ENCODE measurements at regions not wholly inside any gene's neighbourhood (a gene's known extent, or its start where the extent isn't known, plus 50 kb on each side); places are given as distances from the start of the nearest gene placed in this dataset.

DNA sequence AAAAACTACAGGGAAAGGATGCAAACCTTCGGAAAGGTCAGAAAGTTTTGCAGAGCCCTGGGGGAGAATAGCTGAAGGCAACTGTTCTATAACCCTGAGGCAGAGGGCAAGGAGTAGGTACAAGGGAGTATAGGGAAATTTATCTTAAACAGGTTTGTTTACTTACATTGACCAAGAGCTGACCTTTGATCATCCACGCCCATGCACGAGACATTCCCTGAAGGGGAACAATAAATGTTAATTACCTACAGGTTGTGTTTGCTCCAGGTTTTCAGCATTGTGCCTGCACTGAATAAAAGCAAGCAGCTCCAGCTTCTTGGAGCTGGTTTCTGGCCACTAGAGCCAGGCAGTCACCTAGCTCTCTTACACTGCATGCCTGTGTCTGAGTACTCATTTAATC, 524.5 kb upstream of the TGFBR2 start:
- TF ChIP-seq ESRRG (CRISPR knock-in tag; IDR thresholded peaks at IDR 0.05) (no peak), ZFP30 (CRISPR knock-in tag; IDR thresholded peaks at IDR 0.05) (no peak), ARNTL (CRISPR knock-in tag; IDR thresholded peaks at IDR 0.05; ENCODE audit: borderline replicate concordance, low read depth) (no peak)
- TF ChIP-seq, protein P1, sequence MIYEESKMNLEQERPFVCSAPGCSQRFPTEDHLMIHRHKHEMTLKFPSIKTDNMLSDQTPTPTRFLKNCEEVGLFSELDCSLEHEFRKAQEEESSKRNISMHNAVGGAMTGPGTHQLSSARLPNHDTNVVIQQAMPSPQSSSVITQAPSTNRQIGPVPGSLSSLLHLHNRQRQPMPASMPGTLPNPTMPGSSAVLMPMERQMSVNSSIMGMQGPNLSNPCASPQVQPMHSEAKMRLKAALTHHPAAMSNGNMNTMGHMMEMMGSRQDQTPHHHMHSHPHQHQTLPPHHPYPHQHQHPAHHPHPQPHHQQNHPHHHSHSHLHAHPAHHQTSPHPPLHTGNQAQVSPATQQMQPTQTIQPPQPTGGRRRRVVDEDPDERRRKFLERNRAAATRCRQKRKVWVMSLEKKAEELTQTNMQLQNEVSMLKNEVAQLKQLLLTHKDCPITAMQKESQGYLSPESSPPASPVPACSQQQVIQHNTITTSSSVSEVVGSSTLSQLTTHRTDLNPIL (CRISPR knock-in tag; IDR thresholded peaks at IDR 0.05; ENCODE audit: low read depth) = no peak

All from SK-N-SH treated with all-trans-retinoic acid at 6 μM for 48 hours (cell line).